ENCODE measurements at regions not wholly inside any gene's neighbourhood (a gene's known extent, or its start where the extent isn't known, plus 50 kb on each side); places are given as distances from the start of the nearest gene placed in this dataset.

GRCh38 chr5:10059980-10060379, 189.7 kb downstream of the ATPSCKMT start:
- TF ChIP-seq ESRRG (CRISPR knock-in tag; IDR thresholded peaks at IDR 0.05) (no peak), OSR1 (CRISPR knock-in tag; IDR thresholded peaks at IDR 0.05) (no peak), ZNF70 (CRISPR knock-in tag; IDR thresholded peaks at IDR 0.05) (no peak), SNAI2 (CRISPR knock-in tag; IDR thresholded peaks at IDR 0.05) (no peak), PPARA (CRISPR knock-in tag; IDR thresholded peaks at IDR 0.05; ENCODE audit: borderline replicate concordance) (no peak), ZFP3 (CRISPR knock-in tag; IDR thresholded peaks at IDR 0.05) (no peak), TCF4 (CRISPR knock-in tag; IDR thresholded peaks at IDR 0.05; ENCODE audit: borderline replicate concordance) (no peak), ZNF8 (CRISPR knock-in tag; IDR thresholded peaks at IDR 0.05) (no peak), TSHZ2 (CRISPR knock-in tag; IDR thresholded peaks at IDR 0.05) (no peak), CSDC2 (CRISPR knock-in tag; IDR thresholded peaks at IDR 0.05) (no peak), ZNF565 (CRISPR knock-in tag; conservative IDR thresholded peaks at IDR 0.05; ENCODE audit: low read depth) (no peak), ISL1 (CRISPR knock-in tag; IDR thresholded peaks at IDR 0.05) (no peak), CREB5 (CRISPR knock-in tag; IDR thresholded peaks at IDR 0.05; ENCODE audit: low read depth) (no peak), BACH2 (CRISPR knock-in tag; IDR thresholded peaks at IDR 0.05; ENCODE audit: borderline replicate concordance) (no peak)
- TF ChIP-seq, protein P1, sequence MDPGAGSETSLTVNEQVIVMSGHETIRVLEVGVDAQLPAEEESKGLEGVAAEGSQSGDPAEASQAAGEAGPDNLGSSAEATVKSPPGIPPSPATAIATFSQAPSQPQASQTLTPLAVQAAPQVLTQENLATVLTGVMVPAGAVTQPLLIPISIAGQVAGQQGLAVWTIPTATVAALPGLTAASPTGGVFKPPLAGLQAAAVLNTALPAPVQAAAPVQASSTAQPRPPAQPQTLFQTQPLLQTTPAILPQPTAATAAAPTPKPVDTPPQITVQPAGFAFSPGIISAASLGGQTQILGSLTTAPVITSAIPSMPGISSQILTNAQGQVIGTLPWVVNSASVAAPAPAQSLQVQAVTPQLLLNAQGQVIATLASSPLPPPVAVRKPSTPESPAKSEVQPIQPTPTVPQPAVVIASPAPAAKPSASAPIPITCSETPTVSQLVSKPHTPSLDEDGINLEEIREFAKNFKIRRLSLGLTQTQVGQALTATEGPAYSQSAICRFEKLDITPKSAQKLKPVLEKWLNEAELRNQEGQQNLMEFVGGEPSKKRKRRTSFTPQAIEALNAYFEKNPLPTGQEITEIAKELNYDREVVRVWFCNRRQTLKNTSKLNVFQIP (CRISPR knock-in tag; IDR thresholded peaks at IDR 0.05; ENCODE audit: borderline replicate concordance, low read depth): no peak
- ATAC-seq: no peak

DNA sequence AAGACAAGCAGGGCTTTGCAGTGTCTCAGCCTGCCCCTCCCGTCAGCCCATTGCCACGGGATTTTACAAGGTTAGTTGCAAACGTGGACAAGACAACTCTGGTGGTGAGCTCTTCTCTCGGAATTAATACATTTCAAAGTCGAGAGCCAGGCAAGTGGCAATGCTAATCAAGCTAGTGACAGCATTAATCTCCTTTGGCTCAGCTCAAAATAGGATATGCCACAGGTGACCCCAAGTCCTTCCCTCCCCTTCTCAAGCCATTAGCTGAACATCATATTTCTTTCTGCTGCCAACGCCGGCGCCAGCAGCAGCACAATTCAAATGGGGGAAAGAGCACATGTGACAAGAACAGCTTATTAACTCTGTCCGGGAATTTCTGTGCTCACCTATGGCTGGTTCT, 190.1 kb downstream of the ATPSCKMT start:
- ATAC-seq: no peak
- TF ChIP-seq TOX (CRISPR knock-in tag; IDR thresholded peaks at IDR 0.05; ENCODE audit: borderline replicate concordance) (no peak), PPARA (CRISPR knock-in tag; IDR thresholded peaks at IDR 0.05; ENCODE audit: borderline replicate concordance) (no peak), BACH2 (CRISPR knock-in tag; IDR thresholded peaks at IDR 0.05; ENCODE audit: borderline replicate concordance) (no peak), ZNF70 (CRISPR knock-in tag; IDR thresholded peaks at IDR 0.05) (no peak), ARNTL (CRISPR knock-in tag; IDR thresholded peaks at IDR 0.05; ENCODE audit: borderline replicate concordance, low read depth) (no peak), ZNF8 (CRISPR knock-in tag; IDR thresholded peaks at IDR 0.05) (no peak), ZC3H10 (CRISPR knock-in tag; IDR thresholded peaks at IDR 0.05) (no peak), ESRRG (CRISPR knock-in tag; IDR thresholded peaks at IDR 0.05) (no peak), TCF4 (CRISPR knock-in tag; IDR thresholded peaks at IDR 0.05; ENCODE audit: borderline replicate concordance) (no peak), SNAI2 (CRISPR knock-in tag; IDR thresholded peaks at IDR 0.05) (no peak)
- TF ChIP-seq, protein P2, sequence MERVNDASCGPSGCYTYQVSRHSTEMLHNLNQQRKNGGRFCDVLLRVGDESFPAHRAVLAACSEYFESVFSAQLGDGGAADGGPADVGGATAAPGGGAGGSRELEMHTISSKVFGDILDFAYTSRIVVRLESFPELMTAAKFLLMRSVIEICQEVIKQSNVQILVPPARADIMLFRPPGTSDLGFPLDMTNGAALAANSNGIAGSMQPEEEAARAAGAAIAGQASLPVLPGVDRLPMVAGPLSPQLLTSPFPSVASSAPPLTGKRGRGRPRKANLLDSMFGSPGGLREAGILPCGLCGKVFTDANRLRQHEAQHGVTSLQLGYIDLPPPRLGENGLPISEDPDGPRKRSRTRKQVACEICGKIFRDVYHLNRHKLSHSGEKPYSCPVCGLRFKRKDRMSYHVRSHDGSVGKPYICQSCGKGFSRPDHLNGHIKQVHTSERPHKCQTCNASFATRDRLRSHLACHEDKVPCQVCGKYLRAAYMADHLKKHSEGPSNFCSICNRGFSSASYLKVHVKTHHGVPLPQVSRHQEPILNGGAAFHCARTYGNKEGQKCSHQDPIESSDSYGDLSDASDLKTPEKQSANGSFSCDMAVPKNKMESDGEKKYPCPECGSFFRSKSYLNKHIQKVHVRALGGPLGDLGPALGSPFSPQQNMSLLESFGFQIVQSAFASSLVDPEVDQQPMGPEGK (CRISPR knock-in tag; IDR thresholded peaks at IDR 0.05; ENCODE audit: borderline replicate concordance): no peak
- TF ChIP-seq, protein P1 (CRISPR knock-in tag; IDR thresholded peaks at IDR 0.05; ENCODE audit: borderline replicate concordance, low read depth): no peak

DNA sequence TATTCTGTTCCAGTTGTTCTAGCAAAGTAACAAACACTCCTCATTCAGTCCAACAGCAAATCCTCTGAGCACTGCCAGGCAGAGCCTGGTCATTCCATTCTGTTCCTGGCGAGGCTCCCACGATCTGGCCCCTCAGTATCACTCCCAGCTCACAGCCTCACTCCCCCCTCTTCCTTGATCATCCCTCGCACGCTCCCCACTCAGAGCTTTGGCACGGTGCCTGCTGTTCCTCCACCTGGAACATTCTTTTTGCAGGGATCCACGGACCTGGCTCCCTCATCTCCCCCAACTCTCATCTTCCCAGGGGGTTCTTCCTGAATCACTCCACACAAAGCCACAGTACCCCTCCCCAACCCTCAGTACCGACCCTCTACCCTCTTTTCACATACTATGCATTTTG, 192.3 kb downstream of the ATPSCKMT start:
- TF ChIP-seq, protein P3, sequence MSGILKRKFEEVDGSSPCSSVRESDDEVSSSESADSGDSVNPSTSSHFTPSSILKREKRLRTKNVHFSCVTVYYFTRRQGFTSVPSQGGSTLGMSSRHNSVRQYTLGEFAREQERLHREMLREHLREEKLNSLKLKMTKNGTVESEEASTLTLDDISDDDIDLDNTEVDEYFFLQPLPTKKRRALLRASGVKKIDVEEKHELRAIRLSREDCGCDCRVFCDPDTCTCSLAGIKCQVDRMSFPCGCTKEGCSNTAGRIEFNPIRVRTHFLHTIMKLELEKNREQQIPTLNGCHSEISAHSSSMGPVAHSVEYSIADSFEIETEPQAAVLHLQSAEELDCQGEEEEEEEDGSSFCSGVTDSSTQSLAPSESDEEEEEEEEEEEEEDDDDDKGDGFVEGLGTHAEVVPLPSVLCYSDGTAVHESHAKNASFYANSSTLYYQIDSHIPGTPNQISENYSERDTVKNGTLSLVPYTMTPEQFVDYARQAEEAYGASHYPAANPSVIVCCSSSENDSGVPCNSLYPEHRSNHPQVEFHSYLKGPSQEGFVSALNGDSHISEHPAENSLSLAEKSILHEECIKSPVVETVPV (CRISPR knock-in tag; IDR thresholded peaks at IDR 0.05): no peak
- no peak for TF ChIP-seq CREB5 (CRISPR knock-in tag; IDR thresholded peaks at IDR 0.05; ENCODE audit: low read depth)
- TF ChIP-seq ESRRG (CRISPR knock-in tag; IDR thresholded peaks at IDR 0.05): no peak
- TF ChIP-seq TOX (CRISPR knock-in tag; IDR thresholded peaks at IDR 0.05; ENCODE audit: borderline replicate concordance): no peak
- TF ChIP-seq OSR1 (CRISPR knock-in tag; IDR thresholded peaks at IDR 0.05): no peak
- TF ChIP-seq ARNTL (CRISPR knock-in tag; IDR thresholded peaks at IDR 0.05; ENCODE audit: borderline replicate concordance, low read depth): no peak
- no peak for TF ChIP-seq ZNF565 (CRISPR knock-in tag; conservative IDR thresholded peaks at IDR 0.05; ENCODE audit: low read depth)
- no peak for ATAC-seq

Data from SK-N-SH treated with all-trans-retinoic acid at 6 μM for 48 hours (cell line).